ENCODE measurements at regions not wholly inside any gene's neighbourhood (a gene's known extent, or its start where the extent isn't known, plus 50 kb on each side); places are given as distances from the start of the nearest gene placed in this dataset.

- TF ChIP-seq, protein P1, sequence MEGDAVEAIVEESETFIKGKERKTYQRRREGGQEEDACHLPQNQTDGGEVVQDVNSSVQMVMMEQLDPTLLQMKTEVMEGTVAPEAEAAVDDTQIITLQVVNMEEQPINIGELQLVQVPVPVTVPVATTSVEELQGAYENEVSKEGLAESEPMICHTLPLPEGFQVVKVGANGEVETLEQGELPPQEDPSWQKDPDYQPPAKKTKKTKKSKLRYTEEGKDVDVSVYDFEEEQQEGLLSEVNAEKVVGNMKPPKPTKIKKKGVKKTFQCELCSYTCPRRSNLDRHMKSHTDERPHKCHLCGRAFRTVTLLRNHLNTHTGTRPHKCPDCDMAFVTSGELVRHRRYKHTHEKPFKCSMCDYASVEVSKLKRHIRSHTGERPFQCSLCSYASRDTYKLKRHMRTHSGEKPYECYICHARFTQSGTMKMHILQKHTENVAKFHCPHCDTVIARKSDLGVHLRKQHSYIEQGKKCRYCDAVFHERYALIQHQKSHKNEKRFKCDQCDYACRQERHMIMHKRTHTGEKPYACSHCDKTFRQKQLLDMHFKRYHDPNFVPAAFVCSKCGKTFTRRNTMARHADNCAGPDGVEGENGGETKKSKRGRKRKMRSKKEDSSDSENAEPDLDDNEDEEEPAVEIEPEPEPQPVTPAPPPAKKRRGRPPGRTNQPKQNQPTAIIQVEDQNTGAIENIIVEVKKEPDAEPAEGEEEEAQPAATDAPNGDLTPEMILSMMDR (conservative IDR thresholded peaks at IDR 0.05; ENCODE audit: low read depth, low read length): no peak; the same call in 1 of the 2 replicates
- TF ChIP-seq EZH2 (IDR thresholded peaks at IDR 0.05; ENCODE audit: low read length, unreplicated experiment): no peak
These were observed 1977.2 kb downstream of the PCDH7 start for GRCh38 chr4:32697281-32697814.
